Endothelial cell of umbilical vein (primary cell): ENCODE measurements at regions not wholly inside any gene's neighbourhood (a gene's known extent, or its start where the extent isn't known, plus 50 kb on each side); places are given as distances from the start of the nearest gene placed in this dataset.

Source experiments
- BruUV-seq: library from RNA; stranded (reverse); fragments of 400-500 nt; replicated peaks from 2 replicates; lab custom pipeline; 2021; lab: Mats Ljungman, UMichigan
- CTCF ChIA-PET: fragments of 300-600, 350-600 bp; sonication (Branson Sonifier 250); formaldehyde crosslinking; loops from one replicate; lab custom pipeline; 2021; ENCODE audit warnings: antibody characterized with exemption, inconsistent platforms; lab: Charles Lee
- POLR2A ChIA-PET: fragments of 300-600, 350-600 bp; sonication (Branson Sonifier 250); formaldehyde crosslinking; loops from one replicate; lab custom pipeline; 2021; ENCODE audit warnings: antibody characterized with exemption, inconsistent platforms; lab: Charles Lee
- DNase-seq: peaks from one replicate; pipeline ENCODE4 v3.0.0-alpha.2; 2011; ENCODE audit warnings: low read depth, low spot score
- FAIRE-seq: peaks from 2 replicates; lab custom pipeline; 2011; peaks lifted over from hg19 to GRCh38; lab: Jason Lieb, UNC
- H2AFZ ChIP-seq: 2 replicates; pipeline ENCODE4 v1.6.0; 2012; ENCODE audit warnings: low read depth, low read length, control low read depth, inconsistent platforms
- H3K27ac ChIP-seq: 2 replicates; pipeline ENCODE4 v1.5.1; 2011; ENCODE audit warnings: low read depth, mild to moderate bottlenecking, control low read depth, low read length, moderate library complexity; ENCODE audit not compliant: insufficient read depth
- H3K27me3 ChIP-seq, 2 experiments: 2 replicates each; pipeline versions ENCODE4 v1.6.0 to v1.6.1; 2011; ENCODE audit warnings: low read length in 2 of 2, mixed read lengths in 1 of 2; ENCODE audit not compliant: control insufficient read depth in 2 of 2, insufficient read depth in 2 of 2
- H3K36me3 ChIP-seq, 2 experiments: 2 replicates in 1 of 2; 3 replicates in 1 of 2; pipeline ENCODE4 v1.5.1; 2011; ENCODE audit warnings: low read length in 2 of 2, mild to moderate bottlenecking in 1 of 2, moderate library complexity in 1 of 2; ENCODE audit not compliant: control insufficient read depth in 2 of 2, insufficient read depth in 2 of 2; ENCODE audit errors: extremely low read depth in 1 of 2
- H3K4me1 ChIP-seq: 3 replicates; pipeline ENCODE4 v1.5.1; 2011; ENCODE audit warnings: mild to moderate bottlenecking, low read length; ENCODE audit not compliant: control insufficient read depth, insufficient read depth; ENCODE audit errors: extremely low read depth
- H3K4me2 ChIP-seq: 2 replicates; pipeline ENCODE4 v1.6.1; 2011; ENCODE audit warnings: low read length, control low read depth, mixed read lengths; ENCODE audit not compliant: insufficient read depth
- H3K4me3 ChIP-seq, 3 experiments: fragments of 200-600 bp in 1 of 3; sonication (generic), shearing (Covaris generic) in 1 of 3; replicated peaks in 1 of 3; 2 replicates each; pipeline ENCODE4 v1.5.1; 2011 to 2016; ENCODE audit warnings: control low read depth in 3 of 3, low read length in 3 of 3, mild to moderate bottlenecking in 2 of 3, inconsistent platforms in 1 of 3, low read depth in 1 of 3, moderate library complexity in 1 of 3; ENCODE audit not compliant: insufficient read depth in 1 of 3
- H3K79me2 ChIP-seq: 2 replicates; pipeline ENCODE4 v1.6.0; 2012; ENCODE audit warnings: low read length, inconsistent platforms; ENCODE audit not compliant: control insufficient read depth, insufficient read depth
- H3K9ac ChIP-seq: replicated peaks from 2 replicates; pipeline ENCODE3; 2011; ENCODE audit warnings: low read length, control low read depth; ENCODE audit not compliant: insufficient read depth; ENCODE audit errors: extremely low read depth
- H3K9me1 ChIP-seq: replicated peaks from 3 replicates; pipeline ENCODE4 v1.6.0; 2011; ENCODE audit warnings: mild to moderate bottlenecking, low read length; ENCODE audit not compliant: control insufficient read depth, insufficient read depth; ENCODE audit errors: extremely low read depth
- H3K9me3 ChIP-seq: replicated peaks from 2 replicates; pipeline ENCODE4 v1.5.1; 2012; ENCODE audit warnings: low read length, inconsistent platforms; ENCODE audit not compliant: control insufficient read depth, insufficient read depth
- H4K20me1 ChIP-seq: replicated peaks from 2 replicates; pipeline ENCODE3; 2011; ENCODE audit warnings: mild to moderate bottlenecking, low read length; ENCODE audit not compliant: control insufficient read depth, insufficient read depth; ENCODE audit errors: extremely low read depth
- CTCF ChIP-seq, 2 donors: IDR thresholded peaks; 1 replicate in 1 of 2; 2 replicates in 1 of 2; pipeline ENCODE4 v1.5.1; 2011; ENCODE audit warnings: low read length in 2 of 2, mild to moderate bottlenecking in 2 of 2, moderate library complexity in 2 of 2, control low read depth in 1 of 2, inconsistent platforms in 1 of 2, low read depth in 1 of 2; ENCODE audit not compliant: insufficient read depth in 1 of 2; ENCODE audit errors: extremely low read depth in 1 of 2
- EZH2 ChIP-seq: IDR thresholded peaks from 2 replicates; pipeline ENCODE4 v1.6.1; 2012; ENCODE audit warnings: borderline replicate concordance, low read depth, mild to moderate bottlenecking, moderate library complexity, low read length, inconsistent platforms; ENCODE audit not compliant: severe bottlenecking
- GATA2 ChIP-seq: IDR thresholded peaks from 2 replicates; pipeline ENCODE4 v1.7.0; 2011; ENCODE audit warnings: low read depth, mild to moderate bottlenecking, moderate library complexity, mixed read lengths, low read length; ENCODE audit not compliant: insufficient read length, insufficient read depth
- JUN ChIP-seq: IDR thresholded peaks from 2 replicates; pipeline ENCODE4 v1.6.1; 2011; ENCODE audit warnings: borderline replicate concordance, low read depth; ENCODE audit not compliant: insufficient read length, insufficient read depth
- MAX ChIP-seq: IDR thresholded peaks from 2 replicates; pipeline ENCODE4 v1.6.1; 2011; ENCODE audit not compliant: insufficient read depth, insufficient read length
- POLR2AphosphoS5 ChIP-seq: IDR thresholded peaks from 2 replicates; pipeline ENCODE4 v1.6.1; 2012; ENCODE audit warnings: low read depth, mild to moderate bottlenecking, control low read depth, low read length, moderate library complexity; ENCODE audit not compliant: insufficient read depth
- dilution Hi-C: fragments of 300-500 bp; cut with MboI; formaldehyde crosslinking; loops from one replicate; pipeline ENCODE4 v1.15.0; 2019; ENCODE audit warnings: low sequenced_read_pairs; ENCODE audit not compliant: extremely low pct_ligation_motif_present
- intact Hi-C: fragments of 100-400 bp; cut with micrococcal nuclease; formaldehyde crosslinking; loops from one replicate; pipeline ENCODE4 v1.10.0; 2022

- no peaks in the 10 kb centered on the region for H3K79me2 ChIP-seq
- H3K9ac ChIP-seq: no peak overlapping the region
- no peak overlapping the region for H3K4me3 ChIP-seq
- intact Hi-C loops (no loop called here), dilution Hi-C loops (no loop called here)
- H3K27me3 ChIP-seq: peaks cover 0 to 3% of the 10 kb centered on the region in 2 experiments
- H3K9me1 ChIP-seq: no peaks in the 10 kb centered on the region
- ChIA-PET CTCF (no interaction called here), POLR2A (no interaction called here)
- DNase-seq (no peak), FAIRE-seq (no peak)
- no peaks in the 10 kb centered on the region for H3K9me3 ChIP-seq
- no peak for TF ChIP-seq EZH2
- no peak for TF ChIP-seq POLR2AphosphoS5
- TF ChIP-seq MAX: no peak
- no peak for TF ChIP-seq JUN
- no peak for TF ChIP-seq CTCF (IDR thresholded peaks at IDR 0.05; ENCODE audit: extremely low read depth in 1 of 2, insufficient read depth in 1 of 2, low read depth in 1 of 2, low read length in 2 of 2)
- TF ChIP-seq GATA2: no peak
- no TSS peak for BruUV-seq
- H4K20me1 ChIP-seq: no peaks in the 10 kb centered on the region
- no peak overlapping the region for H3K27ac ChIP-seq
- H2AFZ ChIP-seq: no peak overlapping the region
- H3K4me1 ChIP-seq: no peaks in the 10 kb centered on the region
- no peaks in the 10 kb centered on the region for H3K36me3 ChIP-seq
- H3K4me2 ChIP-seq: no peak overlapping the region
Measured at GRCh38 chr1:200310824-200311223, 99.0 kb downstream of the ZNF281 start.
